GM23338 (cell line): ENCODE measurements at regions not wholly inside any gene's neighbourhood (a gene's known extent, or its start where the extent isn't known, plus 50 kb on each side); places are given as distances from the start of the nearest gene placed in this dataset.

Experiments
- CREB1 ChIP-seq: fragments of 250-450 bp; sonication (Bioruptor Pico); IDR thresholded peaks from 2 replicates; pipeline ENCODE4 v1.5.0; 2020; ENCODE audit warnings: low read depth, mild to moderate bottlenecking, moderate library complexity
- NANOG ChIP-seq: IDR thresholded peaks from 2 replicates; pipeline ENCODE4 v1.6.1; 2016; ENCODE audit warnings: antibody characterized with exemption, borderline replicate concordance
- POLR2AphosphoS5 ChIP-seq: IDR thresholded peaks from 2 replicates; pipeline ENCODE4 v1.6.1; 2016; ENCODE audit warnings: antibody characterized with exemption, low read depth
- ZNF114 ChIP-seq: fragments of 250-450 bp; sonication (Bioruptor Pico); IDR thresholded peaks from 2 replicates; pipeline ENCODE4 v1.5.0; 2020; ENCODE audit warnings: mild to moderate bottlenecking, moderate library complexity
- ZNF331 ChIP-seq: fragments of 250-450 bp; sonication (Bioruptor Pico); IDR thresholded peaks from 2 replicates; pipeline ENCODE4 v1.5.0; 2020; ENCODE audit warnings: low read depth, mild to moderate bottlenecking, moderate library complexity
- TF ChIP-seq, protein P1 (sequence below): fragments of 250-450 bp; sonication (Bioruptor Pico); IDR thresholded peaks from 2 replicates; pipeline ENCODE4 v1.5.0; 2020; ENCODE audit warnings: mild to moderate bottlenecking, moderate library complexity
- TF ChIP-seq, protein P2 (sequence below), 2 experiments: fragments of 200-600 bp in 1 of 2; sonication (generic) in 1 of 2; conservative IDR thresholded peaks; 2 replicates each; pipeline versions ENCODE4 v1.5.1 to v1.6.1; 2016 to 2017; ENCODE audit warnings: antibody characterized with exemption in 2 of 2, low read depth in 2 of 2, mild to moderate bottlenecking in 2 of 2, moderate library complexity in 1 of 2
- TF ChIP-seq, protein P3 (sequence below): IDR thresholded peaks from one replicate; pipeline ENCODE4 v1.6.1; 2018; ENCODE audit warnings: antibody characterized with exemption; ENCODE audit not compliant: unreplicated experiment

DNA sequence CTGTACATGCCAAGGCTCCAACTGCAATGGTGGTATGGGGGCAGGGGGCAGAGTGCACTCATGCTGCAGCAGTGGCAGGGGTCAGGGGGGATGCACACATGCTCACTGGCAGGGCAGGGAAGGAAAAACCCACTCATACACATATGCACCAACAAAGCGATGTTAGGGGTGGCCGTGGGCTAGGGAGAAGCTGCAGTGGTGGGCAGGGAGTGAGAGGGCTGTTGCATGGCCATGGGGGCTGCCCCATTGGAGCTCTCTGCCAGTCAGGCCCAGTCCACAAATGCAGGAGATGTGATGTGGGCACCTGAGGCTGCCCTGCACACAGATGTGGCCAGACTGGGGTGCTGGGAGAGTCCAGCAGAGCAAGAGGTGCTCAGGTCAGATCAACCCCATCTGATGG lies 238.1 kb upstream of the NXPH2 start (continued):
- TF ChIP-seq, protein P1, sequence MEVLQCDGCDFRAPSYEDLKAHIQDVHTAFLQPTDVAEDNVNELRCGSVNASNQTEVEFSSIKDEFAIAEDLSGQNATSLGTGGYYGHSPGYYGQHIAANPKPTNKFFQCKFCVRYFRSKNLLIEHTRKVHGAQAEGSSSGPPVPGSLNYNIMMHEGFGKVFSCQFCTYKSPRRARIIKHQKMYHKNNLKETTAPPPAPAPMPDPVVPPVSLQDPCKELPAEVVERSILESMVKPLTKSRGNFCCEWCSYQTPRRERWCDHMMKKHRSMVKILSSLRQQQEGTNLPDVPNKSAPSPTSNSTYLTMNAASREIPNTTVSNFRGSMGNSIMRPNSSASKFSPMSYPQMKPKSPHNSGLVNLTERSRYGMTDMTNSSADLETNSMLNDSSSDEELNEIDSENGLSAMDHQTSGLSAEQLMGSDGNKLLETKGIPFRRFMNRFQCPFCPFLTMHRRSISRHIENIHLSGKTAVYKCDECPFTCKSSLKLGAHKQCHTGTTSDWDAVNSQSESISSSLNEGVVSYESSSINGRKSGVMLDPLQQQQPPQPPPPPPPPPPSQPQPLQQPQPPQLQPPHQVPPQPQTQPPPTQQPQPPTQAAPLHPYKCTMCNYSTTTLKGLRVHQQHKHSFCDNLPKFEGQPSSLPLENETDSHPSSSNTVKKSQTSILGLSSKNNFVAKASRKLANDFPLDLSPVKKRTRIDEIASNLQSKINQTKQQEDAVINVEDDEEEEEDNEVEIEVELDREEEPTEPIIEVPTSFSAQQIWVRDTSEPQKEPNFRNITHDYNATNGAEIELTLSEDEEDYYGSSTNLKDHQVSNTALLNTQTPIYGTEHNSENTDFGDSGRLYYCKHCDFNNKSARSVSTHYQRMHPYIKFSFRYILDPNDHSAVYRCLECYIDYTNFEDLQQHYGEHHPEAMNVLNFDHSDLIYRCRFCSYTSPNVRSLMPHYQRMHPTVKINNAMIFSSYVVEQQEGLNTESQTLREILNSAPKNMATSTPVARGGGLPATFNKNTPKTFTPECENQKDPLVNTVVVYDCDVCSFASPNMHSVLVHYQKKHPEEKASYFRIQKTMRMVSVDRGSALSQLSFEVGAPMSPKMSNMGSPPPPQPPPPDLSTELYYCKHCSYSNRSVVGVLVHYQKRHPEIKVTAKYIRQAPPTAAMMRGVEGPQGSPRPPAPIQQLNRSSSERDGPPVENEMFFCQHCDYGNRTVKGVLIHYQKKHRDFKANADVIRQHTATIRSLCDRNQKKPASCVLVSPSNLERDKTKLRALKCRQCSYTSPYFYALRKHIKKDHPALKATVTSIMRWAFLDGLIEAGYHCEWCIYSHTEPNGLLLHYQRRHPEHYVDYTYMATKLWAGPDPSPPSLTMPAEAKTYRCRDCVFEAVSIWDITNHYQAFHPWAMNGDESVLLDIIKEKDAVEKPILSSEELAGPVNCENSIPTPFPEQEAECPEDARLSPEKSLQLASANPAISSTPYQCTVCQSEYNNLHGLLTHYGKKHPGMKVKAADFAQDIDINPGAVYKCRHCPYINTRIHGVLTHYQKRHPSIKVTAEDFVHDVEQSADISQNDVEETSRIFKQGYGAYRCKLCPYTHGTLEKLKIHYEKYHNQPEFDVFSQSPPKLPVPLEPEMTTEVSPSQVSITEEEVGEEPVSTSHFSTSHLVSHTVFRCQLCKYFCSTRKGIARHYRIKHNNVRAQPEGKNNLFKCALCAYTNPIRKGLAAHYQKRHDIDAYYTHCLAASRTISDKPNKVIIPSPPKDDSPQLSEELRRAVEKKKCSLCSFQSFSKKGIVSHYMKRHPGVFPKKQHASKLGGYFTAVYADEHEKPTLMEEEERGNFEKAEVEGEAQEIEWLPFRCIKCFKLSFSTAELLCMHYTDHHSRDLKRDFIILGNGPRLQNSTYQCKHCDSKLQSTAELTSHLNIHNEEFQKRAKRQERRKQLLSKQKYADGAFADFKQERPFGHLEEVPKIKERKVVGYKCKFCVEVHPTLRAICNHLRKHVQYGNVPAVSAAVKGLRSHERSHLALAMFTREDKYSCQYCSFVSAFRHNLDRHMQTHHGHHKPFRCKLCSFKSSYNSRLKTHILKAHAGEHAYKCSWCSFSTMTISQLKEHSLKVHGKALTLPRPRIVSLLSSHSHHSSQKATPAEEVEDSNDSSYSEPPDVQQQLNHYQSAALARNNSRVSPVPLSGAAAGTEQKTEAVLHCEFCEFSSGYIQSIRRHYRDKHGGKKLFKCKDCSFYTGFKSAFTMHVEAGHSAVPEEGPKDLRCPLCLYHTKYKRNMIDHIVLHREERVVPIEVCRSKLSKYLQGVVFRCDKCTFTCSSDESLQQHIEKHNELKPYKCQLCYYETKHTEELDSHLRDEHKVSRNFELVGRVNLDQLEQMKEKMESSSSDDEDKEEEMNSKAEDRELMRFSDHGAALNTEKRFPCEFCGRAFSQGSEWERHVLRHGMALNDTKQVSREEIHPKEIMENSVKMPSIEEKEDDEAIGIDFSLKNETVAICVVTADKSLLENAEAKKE = no peak
- no peak for TF ChIP-seq NANOG
- TF ChIP-seq, protein P2, sequence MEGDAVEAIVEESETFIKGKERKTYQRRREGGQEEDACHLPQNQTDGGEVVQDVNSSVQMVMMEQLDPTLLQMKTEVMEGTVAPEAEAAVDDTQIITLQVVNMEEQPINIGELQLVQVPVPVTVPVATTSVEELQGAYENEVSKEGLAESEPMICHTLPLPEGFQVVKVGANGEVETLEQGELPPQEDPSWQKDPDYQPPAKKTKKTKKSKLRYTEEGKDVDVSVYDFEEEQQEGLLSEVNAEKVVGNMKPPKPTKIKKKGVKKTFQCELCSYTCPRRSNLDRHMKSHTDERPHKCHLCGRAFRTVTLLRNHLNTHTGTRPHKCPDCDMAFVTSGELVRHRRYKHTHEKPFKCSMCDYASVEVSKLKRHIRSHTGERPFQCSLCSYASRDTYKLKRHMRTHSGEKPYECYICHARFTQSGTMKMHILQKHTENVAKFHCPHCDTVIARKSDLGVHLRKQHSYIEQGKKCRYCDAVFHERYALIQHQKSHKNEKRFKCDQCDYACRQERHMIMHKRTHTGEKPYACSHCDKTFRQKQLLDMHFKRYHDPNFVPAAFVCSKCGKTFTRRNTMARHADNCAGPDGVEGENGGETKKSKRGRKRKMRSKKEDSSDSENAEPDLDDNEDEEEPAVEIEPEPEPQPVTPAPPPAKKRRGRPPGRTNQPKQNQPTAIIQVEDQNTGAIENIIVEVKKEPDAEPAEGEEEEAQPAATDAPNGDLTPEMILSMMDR (conservative IDR thresholded peaks at IDR 0.05; ENCODE audit: low read depth in 2 of 2) = no peak
- no peak for TF ChIP-seq POLR2AphosphoS5
- TF ChIP-seq CREB1 = no peak
- TF ChIP-seq ZNF331 (CRISPR knock-in tag) = no peak
- TF ChIP-seq ZNF114 = no peak
- TF ChIP-seq, protein P3, sequence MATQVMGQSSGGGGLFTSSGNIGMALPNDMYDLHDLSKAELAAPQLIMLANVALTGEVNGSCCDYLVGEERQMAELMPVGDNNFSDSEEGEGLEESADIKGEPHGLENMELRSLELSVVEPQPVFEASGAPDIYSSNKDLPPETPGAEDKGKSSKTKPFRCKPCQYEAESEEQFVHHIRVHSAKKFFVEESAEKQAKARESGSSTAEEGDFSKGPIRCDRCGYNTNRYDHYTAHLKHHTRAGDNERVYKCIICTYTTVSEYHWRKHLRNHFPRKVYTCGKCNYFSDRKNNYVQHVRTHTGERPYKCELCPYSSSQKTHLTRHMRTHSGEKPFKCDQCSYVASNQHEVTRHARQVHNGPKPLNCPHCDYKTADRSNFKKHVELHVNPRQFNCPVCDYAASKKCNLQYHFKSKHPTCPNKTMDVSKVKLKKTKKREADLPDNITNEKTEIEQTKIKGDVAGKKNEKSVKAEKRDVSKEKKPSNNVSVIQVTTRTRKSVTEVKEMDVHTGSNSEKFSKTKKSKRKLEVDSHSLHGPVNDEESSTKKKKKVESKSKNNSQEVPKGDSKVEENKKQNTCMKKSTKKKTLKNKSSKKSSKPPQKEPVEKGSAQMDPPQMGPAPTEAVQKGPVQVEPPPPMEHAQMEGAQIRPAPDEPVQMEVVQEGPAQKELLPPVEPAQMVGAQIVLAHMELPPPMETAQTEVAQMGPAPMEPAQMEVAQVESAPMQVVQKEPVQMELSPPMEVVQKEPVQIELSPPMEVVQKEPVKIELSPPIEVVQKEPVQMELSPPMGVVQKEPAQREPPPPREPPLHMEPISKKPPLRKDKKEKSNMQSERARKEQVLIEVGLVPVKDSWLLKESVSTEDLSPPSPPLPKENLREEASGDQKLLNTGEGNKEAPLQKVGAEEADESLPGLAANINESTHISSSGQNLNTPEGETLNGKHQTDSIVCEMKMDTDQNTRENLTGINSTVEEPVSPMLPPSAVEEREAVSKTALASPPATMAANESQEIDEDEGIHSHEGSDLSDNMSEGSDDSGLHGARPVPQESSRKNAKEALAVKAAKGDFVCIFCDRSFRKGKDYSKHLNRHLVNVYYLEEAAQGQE = no peak
